Islet of Langerhans (tissue), 1 donor: ENCODE measurements at regions not wholly inside any gene's neighbourhood (a gene's known extent, or its start where the extent isn't known, plus 50 kb on each side); places are given as distances from the start of the nearest gene placed in this dataset.
"Not testable (repeated sequence)": the region's sequence is repeated elsewhere in the genome, so short reads cannot be mapped to it uniquely, and the experiment has no call there.

Experiments used
- FAIRE-seq: peaks from one replicate; lab custom pipeline; 2011; peaks lifted over from hg19 to GRCh38; lab: Jason Lieb, UNC

DNA sequence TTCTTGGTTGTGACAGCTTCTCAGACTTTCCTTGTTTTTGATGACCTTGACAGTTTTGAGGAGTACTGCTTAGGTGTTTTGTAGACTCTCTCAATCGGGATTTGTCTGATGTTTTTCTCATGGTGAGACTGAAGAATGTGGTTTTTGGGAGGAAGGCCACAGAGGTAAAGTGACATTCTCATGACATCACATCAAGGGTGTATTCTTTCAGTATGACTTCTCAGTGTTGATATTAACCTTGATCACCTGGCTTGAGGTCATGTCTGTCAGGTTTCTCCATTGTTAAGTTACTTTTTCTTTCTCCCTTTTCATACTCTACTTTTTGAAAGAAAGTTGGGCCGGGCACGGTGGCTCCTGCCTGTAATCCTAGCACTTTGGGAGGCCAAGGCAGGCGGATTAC, 269.9 kb downstream of the ZNF37A start:
- FAIRE-seq = not testable (repeated sequence)

DNA sequence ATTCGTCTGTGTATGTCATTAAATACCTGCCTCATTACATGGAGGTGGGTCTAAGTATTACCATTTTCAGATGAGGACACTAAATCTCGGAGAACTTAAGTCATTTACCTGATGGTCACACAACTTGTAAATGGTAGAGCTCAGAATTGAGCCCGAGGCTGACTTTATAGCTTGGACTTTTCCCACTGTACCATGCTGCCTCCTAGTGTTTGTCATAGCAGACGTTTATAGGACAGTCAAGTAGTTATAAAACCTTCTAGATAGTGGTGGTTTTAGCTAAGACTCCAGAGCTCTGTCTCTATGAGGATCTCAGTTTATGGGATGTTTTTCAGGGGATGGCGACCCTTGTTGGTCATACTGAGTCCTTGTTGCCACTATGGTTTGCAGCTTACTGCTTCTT, 271.8 kb downstream of the ZNF37A start:
- peak; percentile 81 for FAIRE-seq

- not testable (repeated sequence) for FAIRE-seq
These were observed 289.7 kb downstream of the ZNF37A start for GRCh38 chr10:38383800-38384199.

DNA sequence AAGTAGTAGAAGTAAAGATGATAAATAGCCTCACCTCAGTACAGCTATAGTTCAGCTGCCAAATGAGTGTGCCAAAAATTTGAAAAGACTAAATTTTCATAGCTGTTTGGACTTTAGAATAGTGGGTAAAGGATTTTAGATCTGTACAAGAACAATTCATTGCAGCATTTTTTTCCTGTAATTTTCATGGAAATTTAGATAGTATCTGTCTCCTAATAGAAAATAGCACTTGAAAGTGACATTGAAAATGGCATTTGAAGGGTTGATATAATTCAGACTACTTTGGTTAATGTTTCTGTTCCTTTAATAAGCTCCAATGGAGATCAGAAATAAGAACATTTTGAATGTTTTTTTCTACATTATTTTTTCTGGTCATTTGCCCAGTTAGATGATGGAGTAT, 292.7 kb downstream of the ZNF37A start:
- not testable (repeated sequence) for FAIRE-seq

- not testable (repeated sequence) for FAIRE-seq
These were observed 296.6 kb downstream of the ZNF37A start for GRCh38 chr10:38390725-38391124.

DNA sequence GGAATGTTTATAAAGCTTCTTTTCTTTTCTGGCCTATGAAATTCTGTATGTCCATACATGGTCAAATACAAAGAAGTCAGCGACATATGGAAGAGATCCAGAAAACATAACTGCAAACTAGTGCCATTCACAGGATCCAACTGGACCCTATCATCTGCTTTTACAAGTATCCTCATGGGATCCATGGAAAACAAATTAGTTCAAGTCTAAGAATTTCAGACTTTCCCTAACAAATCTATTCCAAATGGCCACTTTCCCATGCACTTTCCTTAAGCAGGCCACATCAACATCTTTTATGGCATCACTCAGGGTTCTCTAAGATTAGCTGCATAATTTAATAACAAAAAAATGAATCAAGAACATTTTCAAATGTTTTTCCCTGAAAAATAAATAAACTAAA, 301.3 kb downstream of the ZNF37A start:
- FAIRE-seq = not testable (repeated sequence)

- FAIRE-seq = not testable (repeated sequence)
These were observed 302.2 kb downstream of the ZNF37A start for GRCh38 chr10:38396178-38396954.

DNA sequence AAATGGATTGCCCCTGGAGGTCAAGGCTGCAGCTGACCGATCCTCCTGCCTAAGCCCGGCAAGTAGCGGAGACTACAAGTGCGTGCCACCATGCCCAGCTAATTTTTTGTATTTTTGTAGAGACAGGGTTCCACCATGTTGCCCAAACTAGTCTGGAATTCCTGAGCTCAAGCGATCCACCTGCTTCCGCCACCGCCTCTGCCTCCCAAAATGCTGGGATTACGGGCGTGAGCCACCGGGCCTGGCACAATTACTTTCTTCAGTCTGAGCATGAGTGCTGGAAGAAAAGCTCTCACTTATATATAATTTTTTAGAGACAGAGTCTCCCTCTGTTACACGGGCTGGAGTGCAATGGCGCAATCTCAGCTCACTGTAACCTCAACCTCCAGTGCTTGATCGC, 307.4 kb downstream of the ZNF37A start:
- FAIRE-seq = not testable (repeated sequence)

DNA sequence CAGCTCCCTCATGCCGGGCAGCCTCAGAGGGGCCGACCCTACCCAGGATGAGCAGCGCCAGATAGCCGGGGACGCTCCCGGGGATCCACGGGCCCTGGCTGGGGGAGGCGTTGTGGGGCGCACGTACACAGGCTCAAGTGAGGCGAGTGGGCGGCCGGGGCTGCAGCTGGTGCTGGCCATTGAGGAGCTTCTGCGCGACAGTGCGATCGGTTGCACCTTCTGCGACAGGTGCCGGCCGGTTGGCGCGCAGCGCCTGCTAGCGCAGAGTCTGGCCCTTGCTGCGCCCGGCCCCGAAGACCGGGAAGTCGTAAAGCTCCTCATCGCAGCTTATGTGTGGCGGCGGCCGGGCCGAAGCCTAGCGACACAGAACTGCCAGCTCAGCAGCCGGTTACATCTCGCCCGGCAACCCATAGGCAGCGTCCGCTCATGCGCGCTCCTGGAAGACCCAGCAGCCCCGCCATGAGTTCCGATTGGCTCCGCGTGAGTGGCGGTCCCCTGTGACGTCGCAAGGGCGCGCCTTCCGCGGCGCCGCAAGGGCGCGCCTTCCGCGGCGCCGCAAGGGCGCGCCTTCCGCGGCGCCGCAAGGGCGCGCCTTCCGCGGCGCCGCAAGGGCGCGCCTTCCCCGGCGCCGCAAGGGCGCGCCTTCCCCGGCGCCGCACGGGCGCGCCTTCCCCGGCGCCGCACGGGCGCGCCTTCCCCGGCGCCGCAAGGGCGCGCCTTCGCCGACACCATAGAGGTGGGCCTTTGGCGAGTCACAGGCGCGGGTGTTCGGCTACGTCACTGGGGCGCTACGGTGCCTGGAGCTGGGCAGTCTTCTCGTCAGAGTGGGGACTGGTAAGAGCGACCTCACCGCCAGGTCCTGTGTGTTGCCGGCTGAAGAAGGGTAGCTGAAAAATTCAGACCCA, 308.6 kb downstream of the ZNF37A start:
- FAIRE-seq = not testable (repeated sequence)

- FAIRE-seq = not testable (repeated sequence)
These were observed 309.4 kb downstream of the ZNF37A start for GRCh38 chr10:38403347-38404117.

DNA sequence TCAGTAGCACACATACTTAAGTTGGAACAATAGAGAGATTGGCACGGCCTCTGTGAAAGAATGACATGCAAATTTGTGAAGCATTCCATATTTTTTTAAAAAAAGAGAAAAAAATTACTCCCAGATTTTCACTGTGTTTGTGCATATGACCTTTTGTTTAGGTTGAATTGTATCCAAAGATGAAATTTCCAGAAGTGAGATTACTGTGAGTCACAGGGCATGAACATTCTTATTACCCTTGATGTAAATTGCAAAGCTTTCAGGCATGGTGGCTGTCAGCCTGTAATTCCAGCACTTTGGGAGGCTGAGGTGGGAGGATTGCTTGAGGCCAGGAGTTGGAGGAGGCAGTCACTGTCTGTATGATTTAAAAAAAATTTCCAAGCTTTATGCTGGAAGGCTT, 329.5 kb downstream of the ZNF37A start:
- not testable (repeated sequence) for FAIRE-seq

DNA sequence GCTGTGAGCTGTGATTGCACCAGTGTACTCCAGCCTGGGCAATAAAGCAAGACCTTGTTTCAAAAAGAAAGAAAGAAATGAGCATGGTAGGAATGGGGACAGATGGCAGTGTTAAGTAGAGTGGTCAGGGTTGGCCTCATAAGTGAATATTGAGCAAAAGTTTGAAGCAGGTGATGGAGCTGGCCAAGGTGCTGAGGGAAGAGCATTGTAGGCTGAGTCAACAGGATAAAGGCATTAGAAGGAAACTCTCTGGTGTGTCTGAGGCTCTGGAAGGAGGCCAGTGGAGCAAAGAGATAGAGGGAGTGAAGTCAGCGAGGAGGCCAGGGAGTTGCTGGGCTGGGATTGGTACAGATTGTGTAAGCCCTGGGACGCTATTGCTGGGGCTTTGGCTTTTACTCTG, 336.1 kb downstream of the ZNF37A start:
- not testable (repeated sequence) for FAIRE-seq

- not testable (repeated sequence) for FAIRE-seq
These were observed 343.2 kb downstream of the ZNF37A start for GRCh38 chr10:38437359-38437758.

DNA sequence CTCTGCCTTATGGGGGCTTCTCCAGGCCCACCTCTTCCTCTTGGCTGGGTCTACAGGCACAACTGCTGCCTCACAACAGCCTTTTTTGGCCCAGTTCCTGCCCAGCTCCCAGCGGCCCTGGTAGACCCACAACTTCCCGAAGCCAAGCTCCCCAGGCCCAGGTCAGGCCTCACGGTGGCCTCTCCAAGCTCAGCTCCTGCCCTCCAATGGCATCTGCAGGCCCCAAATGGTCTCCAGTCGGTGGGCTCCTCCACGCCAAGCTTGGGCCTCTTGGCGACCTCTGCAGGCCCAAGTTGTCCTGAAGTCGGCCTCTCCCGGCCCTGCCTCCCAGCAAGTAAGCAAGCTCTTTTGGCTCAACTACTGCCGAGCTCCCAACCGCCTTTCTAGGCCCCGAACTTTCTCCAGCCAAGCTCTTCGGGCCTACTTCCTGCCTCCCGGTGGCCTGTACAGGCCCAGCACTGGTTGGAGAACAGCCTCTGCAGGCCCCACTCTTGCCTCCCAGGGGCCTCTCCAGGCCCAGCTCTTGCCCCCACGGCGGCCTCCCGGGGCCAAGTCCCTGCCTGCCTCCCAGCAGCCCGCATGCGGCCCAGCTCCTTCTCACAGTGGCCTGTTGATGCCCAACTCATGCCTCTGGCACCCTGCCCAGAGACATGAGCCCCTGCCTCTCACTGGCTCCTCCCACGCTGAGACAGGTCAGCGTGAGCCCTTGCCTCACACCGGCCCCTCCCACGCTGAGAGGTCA, 354.6 kb downstream of the ZNF37A start:
- FAIRE-seq = not testable (repeated sequence)

DNA sequence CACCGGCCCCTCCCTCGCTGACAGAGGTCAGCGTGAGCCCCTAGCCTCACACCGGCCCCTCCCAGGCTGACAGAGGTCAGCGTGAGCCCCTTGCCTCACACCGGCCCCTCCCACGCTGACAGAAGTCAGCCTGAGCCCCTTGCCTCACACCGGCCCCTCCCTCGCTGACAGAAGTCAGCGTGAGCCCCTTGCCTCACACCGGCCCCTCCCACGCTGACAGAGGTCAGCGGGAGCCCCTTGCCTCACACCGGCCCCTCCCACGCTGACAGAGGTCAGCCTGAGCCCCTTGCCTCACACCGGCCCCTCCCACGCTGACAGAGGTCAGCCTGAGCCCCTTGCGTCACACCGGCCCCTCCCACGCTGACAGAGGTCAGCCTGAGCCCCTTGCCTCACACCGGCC, 355.5 kb downstream of the ZNF37A start:
- FAIRE-seq = not testable (repeated sequence)

- not testable (repeated sequence) for FAIRE-seq
These were observed 356.4 kb downstream of the ZNF37A start for GRCh38 chr10:38450372-38451057.

GRCh38 chr10:38451306-38451967, 357.3 kb downstream of the ZNF37A start:
- FAIRE-seq = not testable (repeated sequence)
